HL-60 (cell line): ENCODE measurements at regions not wholly inside any gene's neighbourhood (a gene's known extent, or its start where the extent isn't known, plus 50 kb on each side); places are given as distances from the start of the nearest gene placed in this dataset.

Source experiments
- CTCF ChIP-seq: IDR thresholded peaks from one replicate; pipeline ENCODE4 v1.5.1; 2011; ENCODE audit warnings: low read length, control low read depth, inconsistent platforms; ENCODE audit not compliant: insufficient read depth
- POLR2AphosphoS5 ChIP-seq: IDR thresholded peaks from 2 replicates; pipeline ENCODE4 v1.6.1; 2012; ENCODE audit warnings: low read depth
- REST ChIP-seq: IDR thresholded peaks from 2 replicates; pipeline ENCODE4 v1.6.1; 2012; ENCODE audit warnings: low read depth; ENCODE audit not compliant: insufficient replicate concordance

- no peak for TF ChIP-seq POLR2AphosphoS5
- no peak for TF ChIP-seq CTCF
- TF ChIP-seq REST = no peak
Measured at GRCh38 chr1:209391792-209392191, 191.7 kb upstream of the CAMK1G start.
